CD4-positive, CD25-positive, alpha-beta regulatory T cell (primary cell): ENCODE measurements at regions not wholly inside any gene's neighbourhood (a gene's known extent, or its start where the extent isn't known, plus 50 kb on each side); places are given as distances from the start of the nearest gene placed in this dataset.

Experiments
- ATAC-seq, 2 donors: fragments of 150-1000 bp; cut with Tn5 transposase; one replicate each; pipeline ENCODE4 v1.10.0; 2021; ENCODE audit warnings: low read depth in 2 of 2, moderate number of reproducible peaks in 2 of 2, moderate library complexity in 1 of 2
- DNase-seq, 3 donors: peaks; one replicate each; pipeline versions ENCODE4 v3.0.0 to v3.0.0-alpha.2; 2012 to 2022; ENCODE audit warnings: mixed read lengths in 1 of 3
- H3K27ac ChIP-seq: one replicate; pipeline ENCODE4 v1.7.0; 2013; ENCODE audit warnings: mild to moderate bottlenecking, low read length; ENCODE audit not compliant: insufficient read depth, poor library complexity, severe bottlenecking
- H3K27me3 ChIP-seq: one replicate; pipeline ENCODE4 v1.7.0; 2013; ENCODE audit warnings: low read length; ENCODE audit not compliant: control insufficient read depth, insufficient read depth
- H3K36me3 ChIP-seq: one replicate; pipeline ENCODE4 v1.7.0; 2013; ENCODE audit warnings: mild to moderate bottlenecking, low read length, moderate library complexity; ENCODE audit not compliant: control insufficient read depth, insufficient read depth
- H3K4me1 ChIP-seq: 2 replicates; pipeline ENCODE4 v1.7.0; 2013; ENCODE audit warnings: mild to moderate bottlenecking, low read length; ENCODE audit not compliant: insufficient read depth, control insufficient read depth, poor library complexity, severe bottlenecking
- H3K4me3 ChIP-seq: one replicate; pipeline ENCODE4 v1.7.0; 2013; ENCODE audit warnings: low read depth, mild to moderate bottlenecking, low read length, moderate library complexity
- H3K9me3 ChIP-seq, 2 experiments: 1 replicate in 1 of 2; 2 replicates in 1 of 2; pipeline ENCODE4 v1.7.0; 2013; ENCODE audit warnings: low read length in 2 of 2, mild to moderate bottlenecking in 1 of 2, moderate library complexity in 1 of 2; ENCODE audit not compliant: control insufficient read depth in 2 of 2
- H3K27ac Mint-ChIP-seq, 3 donors: one replicate each; pipeline ENCODE4 v1.8.0; 2020 to 2022; ENCODE audit warnings: mild to moderate bottlenecking in 3 of 3, mixed read lengths in 3 of 3, moderate library complexity in 2 of 3
- H3K27me3 Mint-ChIP-seq: one replicate; pipeline ENCODE4 v1.8.0; 2022; ENCODE audit warnings: mild to moderate bottlenecking, mixed read lengths
- H3K36me3 Mint-ChIP-seq: one replicate; pipeline ENCODE4 v1.8.0; 2020; ENCODE audit warnings: mixed read lengths
- H3K4me1 Mint-ChIP-seq, 4 donors: one replicate each; pipeline ENCODE4 v1.8.0; 2020 to 2022; ENCODE audit warnings: mixed read lengths in 4 of 4, mild to moderate bottlenecking in 1 of 4
- H3K4me3 Mint-ChIP-seq, 4 donors: one replicate each; pipeline ENCODE4 v1.8.0; 2020 to 2022; ENCODE audit warnings: mild to moderate bottlenecking in 4 of 4, mixed read lengths in 4 of 4, moderate library complexity in 3 of 4
- H3K9me3 Mint-ChIP-seq, 7 donors: one replicate each; pipeline ENCODE4 v1.8.0; 2020 to 2022; ENCODE audit warnings: mixed read lengths in 7 of 7, mild to moderate bottlenecking in 3 of 7, moderate library complexity in 2 of 7

- Histone ChIP-seq H3K27me3 (no peaks in the 10 kb centered on the region), H3K27ac (no peak overlapping the region), H3K4me1 (no peaks in the 10 kb centered on the region), H3K4me3 (no peak overlapping the region), H3K9me3 (no peaks in the 10 kb centered on the region), H3K36me3 (no peaks in the 10 kb centered on the region)
- peaks cover 0 to 6% (median 0%) of the 10 kb centered on the region in 7 donors for H3K9me3 Mint-ChIP-seq
- H3K4me1 Mint-ChIP-seq = no peaks in the 10 kb centered on the region
- H3K27me3 Mint-ChIP-seq = no peaks in the 10 kb centered on the region
- no peaks in the 10 kb centered on the region for H3K36me3 Mint-ChIP-seq
- DNase-seq (no peak), ATAC-seq (no peak)
- H3K4me3 Mint-ChIP-seq = no peak overlapping the region
- H3K27ac Mint-ChIP-seq = no peak overlapping the region
Observed at GRCh38 chr2:108067820-108068405, 81.6 kb downstream of the SLC5A7 start.

GRCh38 chr2:108069515-108070310, 83.4 kb downstream of the SLC5A7 start:
- H3K9me3 Mint-ChIP-seq = peaks cover 0 to 3% (median 0%) of the 10 kb centered on the region in 7 donors
- H3K36me3 ChIP-seq = no peaks in the 10 kb centered on the region
- H3K4me1 ChIP-seq = no peaks in the 10 kb centered on the region
- no peak overlapping the region for H3K27ac Mint-ChIP-seq
- no peaks in the 10 kb centered on the region for H3K4me1 Mint-ChIP-seq
- no peaks in the 10 kb centered on the region for H3K9me3 ChIP-seq
- no peaks in the 10 kb centered on the region for H3K27me3 Mint-ChIP-seq
- no peak overlapping the region for H3K27ac ChIP-seq
- H3K36me3 Mint-ChIP-seq = no peaks in the 10 kb centered on the region
- ATAC-seq = no peak
- H3K27me3 ChIP-seq = no peaks in the 10 kb centered on the region
- DNase-seq = no peak
- H3K4me3 Mint-ChIP-seq = no peak overlapping the region
- no peak overlapping the region for H3K4me3 ChIP-seq

GRCh38 chr2:108073415-108074072, 87.2 kb downstream of the SLC5A7 start:
- ATAC-seq (no peak), DNase-seq (no peak)
- Histone ChIP-seq H3K36me3 (no peaks in the 10 kb centered on the region), H3K4me1 (no peaks in the 10 kb centered on the region), H3K27ac (no peak overlapping the region), H3K4me3 (no peak overlapping the region), H3K9me3 (no peaks in the 10 kb centered on the region), H3K27me3 (no peaks in the 10 kb centered on the region)
- Mint-ChIP-seq H3K4me3 (no peak overlapping the region), H3K27me3 (no peaks in the 10 kb centered on the region), H3K4me1 (no peaks in the 10 kb centered on the region), H3K27ac (no peak overlapping the region), H3K36me3 (no peaks in the 10 kb centered on the region), H3K9me3 (peaks cover 0 to 3% (median 0%) of the 10 kb centered on the region in 7 donors)

DNA sequence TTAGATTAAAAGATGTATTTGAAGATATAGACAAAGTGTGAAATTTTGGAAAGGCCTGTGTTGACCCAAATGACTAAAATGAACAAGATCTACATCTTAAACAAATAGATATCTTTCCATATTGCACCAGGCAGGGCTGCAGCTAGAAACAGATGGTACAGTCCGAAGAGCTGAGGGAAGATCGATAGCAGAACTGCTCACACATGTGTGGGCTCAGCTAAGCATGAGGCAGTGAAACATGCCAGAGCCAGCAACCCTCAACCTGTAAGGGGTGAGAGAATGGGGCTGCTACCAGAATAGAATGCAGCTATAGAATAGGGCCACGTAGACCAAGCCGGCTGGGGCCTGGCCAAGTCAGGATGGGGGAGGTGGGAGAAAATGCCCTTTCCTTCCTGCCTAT, 87.8 kb downstream of the SLC5A7 start:
- H3K9me3 Mint-ChIP-seq = peaks cover 0 to 3% (median 0%) of the 10 kb centered on the region in 7 donors
- no peaks in the 10 kb centered on the region for H3K27me3 Mint-ChIP-seq
- no peak overlapping the region for H3K27ac ChIP-seq
- ATAC-seq (no peak), DNase-seq (no peak)
- no peaks in the 10 kb centered on the region for H3K9me3 ChIP-seq
- no peaks in the 10 kb centered on the region for H3K4me1 Mint-ChIP-seq
- no peaks in the 10 kb centered on the region for H3K27me3 ChIP-seq
- no peaks in the 10 kb centered on the region for H3K4me1 ChIP-seq
- H3K4me3 ChIP-seq = no peak overlapping the region
- H3K36me3 ChIP-seq = no peaks in the 10 kb centered on the region
- H3K4me3 Mint-ChIP-seq = no peak overlapping the region
- H3K36me3 Mint-ChIP-seq = no peaks in the 10 kb centered on the region
- no peak overlapping the region for H3K27ac Mint-ChIP-seq

GRCh38 chr2:108074946-108075345, 88.6 kb downstream of the SLC5A7 start:
- no peak for DNase-seq
- no peaks in the 10 kb centered on the region for H3K36me3 ChIP-seq
- peaks cover 0 to 6% (median 0%) of the 10 kb centered on the region in 7 donors for H3K9me3 Mint-ChIP-seq
- H3K27me3 Mint-ChIP-seq = no peaks in the 10 kb centered on the region
- no peaks in the 10 kb centered on the region for H3K4me1 Mint-ChIP-seq
- no peak overlapping the region for H3K27ac Mint-ChIP-seq
- H3K9me3 ChIP-seq = no peaks in the 10 kb centered on the region
- H3K36me3 Mint-ChIP-seq = no peaks in the 10 kb centered on the region
- H3K27me3 ChIP-seq = no peaks in the 10 kb centered on the region
- no peak overlapping the region for H3K27ac ChIP-seq
- H3K4me3 Mint-ChIP-seq = no peak overlapping the region
- H3K4me3 ChIP-seq = no peak overlapping the region
- no peak for ATAC-seq
- H3K4me1 ChIP-seq = no peaks in the 10 kb centered on the region

- H3K36me3 ChIP-seq = no peaks in the 10 kb centered on the region
- no peaks in the 10 kb centered on the region for H3K36me3 Mint-ChIP-seq
- no peak for DNase-seq
- H3K4me3 Mint-ChIP-seq = no peak overlapping the region
- no peak overlapping the region for H3K27ac Mint-ChIP-seq
- H3K4me1 ChIP-seq = no peaks in the 10 kb centered on the region
- no peak overlapping the region for H3K27ac ChIP-seq
- H3K4me1 Mint-ChIP-seq = no peaks in the 10 kb centered on the region
- H3K9me3 ChIP-seq = no peaks in the 10 kb centered on the region
- ATAC-seq = no peak
- H3K9me3 Mint-ChIP-seq = peaks cover 0 to 6% (median 0%) of the 10 kb centered on the region in 7 donors
- no peaks in the 10 kb centered on the region for H3K27me3 Mint-ChIP-seq
- no peaks in the 10 kb centered on the region for H3K27me3 ChIP-seq
- no peak overlapping the region for H3K4me3 ChIP-seq
Observed at GRCh38 chr2:108076527-108076926, 90.2 kb downstream of the SLC5A7 start.

DNA sequence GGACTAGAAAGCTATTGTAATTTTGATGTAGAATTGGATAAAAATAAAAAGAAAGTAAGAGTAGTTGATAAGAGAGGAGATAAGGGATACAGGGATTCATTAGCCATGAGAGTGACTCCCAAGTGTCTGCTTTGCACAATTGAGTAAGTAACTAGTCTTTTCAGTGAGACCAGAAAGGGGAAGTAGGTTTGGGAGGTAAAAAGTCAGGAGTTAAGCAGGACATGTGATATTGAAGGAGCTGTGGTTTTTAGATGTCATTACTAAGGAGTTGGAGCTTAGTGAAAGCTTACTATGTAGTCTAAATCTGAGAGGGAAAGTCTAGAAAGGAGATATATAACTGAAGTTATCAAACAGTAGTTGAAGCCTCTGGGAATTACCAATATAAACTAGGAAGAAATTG, 93.4 kb downstream of the SLC5A7 start:
- peaks cover 0 to 8% (median 2%) of the 10 kb centered on the region in 7 donors for H3K9me3 Mint-ChIP-seq
- H3K36me3 Mint-ChIP-seq = no peaks in the 10 kb centered on the region
- no peaks in the 10 kb centered on the region for H3K4me1 Mint-ChIP-seq
- DNase-seq (no peak), ATAC-seq (no peak)
- H3K27ac Mint-ChIP-seq = no peak overlapping the region
- no peaks in the 10 kb centered on the region for H3K27me3 ChIP-seq
- H3K36me3 ChIP-seq = no peaks in the 10 kb centered on the region
- H3K27me3 Mint-ChIP-seq = no peaks in the 10 kb centered on the region
- no peak overlapping the region for H3K4me3 ChIP-seq
- H3K4me3 Mint-ChIP-seq = no peak overlapping the region
- H3K9me3 ChIP-seq = no peaks in the 10 kb centered on the region
- no peaks in the 10 kb centered on the region for H3K4me1 ChIP-seq
- H3K27ac ChIP-seq = no peak overlapping the region
